HUES64 (cell line): ENCODE measurements at regions not wholly inside any gene's neighbourhood (a gene's known extent, or its start where the extent isn't known, plus 50 kb on each side); places are given as distances from the start of the nearest gene placed in this dataset.
"Not testable (repeated sequence)": the region's sequence is repeated elsewhere in the genome, so short reads cannot be mapped to it uniquely, and the experiment has no call there.

Source experiments
- H3K27ac ChIP-seq: 2 replicates; pipeline ENCODE4 v1.7.0; 2013; ENCODE audit warnings: low read depth, low read length, inconsistent platforms
- H3K27me3 ChIP-seq: 2 replicates; pipeline ENCODE4 v1.6.1; 2013; ENCODE audit warnings: mild to moderate bottlenecking, low read length; ENCODE audit not compliant: insufficient read depth
- H3K36me3 ChIP-seq: 2 replicates; pipeline ENCODE4 v1.6.1; 2013; ENCODE audit warnings: mild to moderate bottlenecking, low read length; ENCODE audit not compliant: insufficient read depth
- H3K4me1 ChIP-seq: 2 replicates; pipeline ENCODE4 v1.6.1; 2013; ENCODE audit warnings: mild to moderate bottlenecking, low read length, moderate library complexity; ENCODE audit not compliant: insufficient read depth
- H3K4me3 ChIP-seq: 2 replicates; pipeline ENCODE4 v1.5.1; 2013; ENCODE audit warnings: mild to moderate bottlenecking, low read length, moderate library complexity
- H3K9ac ChIP-seq: 2 replicates; pipeline ENCODE4 v1.6.1; 2013; ENCODE audit warnings: mild to moderate bottlenecking, low read depth, low read length
- H3K9me3 ChIP-seq: 2 replicates; pipeline ENCODE4 v1.6.1; 2013; ENCODE audit warnings: low read depth, low read length; ENCODE audit not compliant: insufficient read depth
- WGBS: fragments of 150-250, 120-280 bp; methylation state at CpG from one replicate; pipeline ENCODE4 v1.1.7; 2013; ENCODE audit warnings: missing lambda C conversion rate; 5-methylcytosine and 5-hydroxymethylcytosine counted together

DNA sequence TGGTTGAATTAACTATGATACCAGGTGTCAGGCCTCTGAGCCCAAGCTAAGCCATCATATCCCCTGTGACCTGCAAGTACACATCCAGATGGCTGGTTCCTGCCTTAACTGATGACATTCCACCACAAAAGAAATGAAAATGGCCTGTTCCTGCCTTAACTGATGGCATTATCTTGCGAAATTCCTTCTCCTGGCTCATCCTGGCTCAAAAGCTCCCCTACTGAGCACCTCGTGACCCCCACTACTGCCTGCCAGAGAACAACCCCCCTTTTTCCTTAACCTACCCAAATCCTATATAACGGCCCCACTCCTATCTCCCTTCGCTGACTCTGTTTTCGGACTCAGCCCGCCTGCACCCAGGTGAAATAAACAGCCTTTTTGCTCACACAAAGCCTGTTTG lies 1671.4 kb downstream of the C4orf33 start:
- H3K27me3 ChIP-seq, H3K4me1 ChIP-seq, H3K36me3 ChIP-seq, H3K4me3 ChIP-seq, H3K9me3 ChIP-seq, H3K9ac ChIP-seq: not testable (repeated sequence)
- WGBS: 82% methylated on average over 6 of the region's 6 CpGs
- H3K27ac ChIP-seq: peak overlapping the region; percentile 86

DNA sequence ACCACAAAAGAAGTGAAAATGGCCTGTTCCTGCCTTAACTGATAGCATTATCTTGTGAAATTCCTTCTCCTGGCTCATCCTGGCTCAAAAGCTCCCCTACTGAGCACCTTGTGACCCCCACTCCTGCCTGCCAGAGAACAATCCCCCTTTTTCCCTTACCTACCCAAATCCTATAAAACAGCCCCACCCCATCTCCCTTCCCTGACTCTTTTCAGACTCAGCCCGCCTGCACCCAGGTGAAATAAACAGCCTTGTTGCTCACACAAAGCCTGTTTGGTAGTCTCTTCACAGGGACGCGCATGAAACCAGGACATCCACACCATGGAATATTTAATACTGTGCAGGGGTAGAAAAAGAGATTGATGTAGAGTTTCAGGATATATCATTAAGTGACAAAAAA lies 1677.0 kb downstream of the C4orf33 start:
- WGBS: 26% methylated on average over 1 of the region's 3 CpGs
- H3K4me3 ChIP-seq, H3K4me1 ChIP-seq, H3K9me3 ChIP-seq, H3K36me3 ChIP-seq, H3K27me3 ChIP-seq: not testable (repeated sequence)
- H3K9ac ChIP-seq: peak overlapping the region; percentile 56; the same call in 1 of the 2 replicates
- peak overlapping the region; percentile 85 for H3K27ac ChIP-seq

DNA sequence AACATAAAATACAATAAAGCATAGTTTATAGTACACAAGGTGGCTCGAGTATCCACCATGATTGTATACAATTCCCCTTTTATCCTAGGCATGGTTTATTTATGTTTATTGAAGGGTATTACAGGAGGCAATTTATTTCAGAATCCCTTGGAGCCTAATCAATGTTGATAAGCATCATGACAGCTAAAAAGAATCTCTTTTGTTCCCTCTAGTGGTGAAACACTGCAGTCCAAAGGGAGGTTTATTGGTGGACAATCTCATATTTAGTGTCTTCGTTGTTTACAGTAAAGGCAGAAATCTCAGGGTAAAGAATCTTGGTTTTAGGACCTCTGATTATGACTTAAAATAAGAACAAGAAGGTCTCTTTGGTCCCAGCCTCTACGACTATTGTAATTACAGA lies 1712.5 kb downstream of the C4orf33 start:
- H3K4me3 ChIP-seq: no peak overlapping the region
- 85% methylated on average over 2 of the region's 3 CpGs for WGBS

DNA sequence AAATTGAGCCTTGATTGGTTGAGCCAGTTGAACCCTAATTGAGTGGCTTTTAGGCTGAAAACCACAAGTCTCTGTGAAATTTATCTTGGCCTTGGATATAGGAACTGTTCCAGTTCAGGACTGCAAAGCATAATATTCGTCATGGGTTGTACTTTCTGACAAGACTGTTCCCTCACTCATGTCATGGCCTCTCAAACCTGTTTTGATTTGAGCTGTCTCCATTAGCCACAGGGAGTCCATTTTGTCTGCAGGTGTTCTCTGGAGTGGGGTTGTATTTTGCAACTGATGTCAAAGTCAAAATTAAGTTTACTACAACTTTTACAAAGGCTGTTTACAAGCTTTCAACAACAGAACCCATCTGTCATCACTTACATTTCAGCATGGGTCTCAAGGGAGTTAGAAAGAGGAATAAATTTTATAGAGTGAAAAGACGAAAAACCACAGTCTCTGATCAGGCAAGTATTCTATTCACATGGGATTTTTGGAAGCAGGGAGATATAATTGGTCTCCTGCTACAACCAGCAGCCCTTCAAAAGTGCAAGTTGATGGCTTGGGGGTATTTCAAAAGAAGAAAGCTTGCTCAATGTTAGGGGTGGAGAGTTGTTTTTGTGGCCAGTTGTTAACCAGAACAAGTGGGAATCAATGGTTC lies 1716.3 kb downstream of the C4orf33 start:
- no peak overlapping the region for H3K27ac ChIP-seq
- no peaks in the 10 kb centered on the region for H3K36me3 ChIP-seq
- WGBS: 47% methylated on average over 2 of the region's 2 CpGs
- H3K9me3 ChIP-seq: no peaks in the 10 kb centered on the region
- no peak overlapping the region for H3K9ac ChIP-seq
- no peak overlapping the region for H3K4me3 ChIP-seq
- no peaks in the 10 kb centered on the region for H3K27me3 ChIP-seq
- H3K4me1 ChIP-seq: no peaks in the 10 kb centered on the region

More for the DNA sequence above, 1712.5 kb downstream of the C4orf33 start:
- Histone ChIP-seq H3K4me1 (no peaks in the 10 kb centered on the region), H3K9me3 (no peaks in the 10 kb centered on the region), H3K27me3 (no peaks in the 10 kb centered on the region), H3K9ac (no peak overlapping the region), H3K27ac (no peak overlapping the region), H3K36me3 (no peaks in the 10 kb centered on the region)

DNA sequence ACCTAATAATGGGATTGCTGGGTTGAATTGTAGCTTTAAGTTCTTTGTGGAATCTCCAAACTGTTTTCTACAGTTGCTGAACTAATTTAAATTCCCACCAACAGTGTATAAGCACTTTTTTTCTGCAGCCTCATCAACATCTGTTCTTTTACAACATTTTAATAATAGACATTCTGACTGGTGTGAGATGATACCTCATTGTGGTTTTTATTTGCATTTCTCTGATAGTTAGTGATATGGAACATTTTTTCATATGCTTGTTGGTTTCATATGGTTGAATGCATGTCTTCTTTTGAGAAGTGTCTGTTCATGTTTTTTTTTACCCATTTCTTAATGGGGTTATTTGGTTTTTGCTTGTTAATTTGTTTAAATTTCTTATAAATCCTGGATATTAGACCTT lies 1718.9 kb downstream of the C4orf33 start:
- Histone ChIP-seq H3K9me3 (no peaks in the 10 kb centered on the region), H3K4me3 (no peak overlapping the region), H3K9ac (no peak overlapping the region), H3K27me3 (no peaks in the 10 kb centered on the region), H3K4me1 (no peaks in the 10 kb centered on the region), H3K36me3 (no peaks in the 10 kb centered on the region), H3K27ac (no peak overlapping the region)

DNA sequence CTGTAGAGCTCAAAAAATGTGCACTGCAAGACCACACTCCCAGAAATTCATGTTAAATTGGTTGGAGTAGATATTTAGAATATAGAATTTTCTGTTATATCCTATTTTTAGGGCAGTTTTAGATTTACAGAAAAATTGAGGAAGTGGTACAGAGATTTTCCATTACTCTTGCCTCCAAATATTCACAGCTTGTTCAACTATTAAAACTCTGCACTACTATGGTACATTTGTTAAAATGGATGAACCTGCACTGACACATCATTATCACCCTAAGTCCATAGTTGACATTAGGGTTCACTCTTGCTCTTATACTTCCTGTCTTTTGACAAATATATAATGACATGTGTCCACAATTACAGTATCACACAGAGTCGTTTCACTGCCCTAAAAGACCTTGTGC lies 1724.5 kb downstream of the C4orf33 start:
- Histone ChIP-seq H3K4me1 (no peaks in the 10 kb centered on the region), H3K36me3 (no peaks in the 10 kb centered on the region), H3K27ac (no peak overlapping the region), H3K9me3 (no peaks in the 10 kb centered on the region), H3K27me3 (no peaks in the 10 kb centered on the region), H3K9ac (no peak overlapping the region), H3K4me3 (no peak overlapping the region)
- WGBS: 82% methylated on average over 1 of the region's 1 CpG

DNA sequence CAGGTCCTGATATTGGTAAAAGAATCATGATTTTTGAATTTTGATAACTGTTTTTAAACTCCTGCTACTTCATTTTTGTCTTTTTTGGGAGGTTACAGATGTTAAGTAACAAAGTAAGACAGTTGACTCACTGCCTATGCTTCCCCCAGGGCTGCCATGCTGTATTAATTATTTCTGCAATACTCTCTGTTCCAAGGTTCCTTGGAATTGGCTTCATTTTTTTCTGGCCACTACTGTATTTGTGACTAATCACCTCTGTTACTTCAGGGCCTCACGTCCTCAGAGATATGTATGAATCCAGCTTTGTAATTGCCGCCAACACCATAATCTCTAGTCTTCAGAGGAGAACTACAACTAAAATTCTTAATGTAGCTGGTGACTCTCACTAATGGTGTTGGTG lies 1729.3 kb downstream of the C4orf33 start:
- Histone ChIP-seq H3K27ac (no peak overlapping the region), H3K36me3 (no peaks in the 10 kb centered on the region), H3K27me3 (no peaks in the 10 kb centered on the region), H3K4me1 (no peaks in the 10 kb centered on the region), H3K9ac (no peak overlapping the region), H3K9me3 (no peaks in the 10 kb centered on the region), H3K4me3 (no peak overlapping the region)
- 73% methylated on average over 2 of the region's 2 CpGs for WGBS

DNA sequence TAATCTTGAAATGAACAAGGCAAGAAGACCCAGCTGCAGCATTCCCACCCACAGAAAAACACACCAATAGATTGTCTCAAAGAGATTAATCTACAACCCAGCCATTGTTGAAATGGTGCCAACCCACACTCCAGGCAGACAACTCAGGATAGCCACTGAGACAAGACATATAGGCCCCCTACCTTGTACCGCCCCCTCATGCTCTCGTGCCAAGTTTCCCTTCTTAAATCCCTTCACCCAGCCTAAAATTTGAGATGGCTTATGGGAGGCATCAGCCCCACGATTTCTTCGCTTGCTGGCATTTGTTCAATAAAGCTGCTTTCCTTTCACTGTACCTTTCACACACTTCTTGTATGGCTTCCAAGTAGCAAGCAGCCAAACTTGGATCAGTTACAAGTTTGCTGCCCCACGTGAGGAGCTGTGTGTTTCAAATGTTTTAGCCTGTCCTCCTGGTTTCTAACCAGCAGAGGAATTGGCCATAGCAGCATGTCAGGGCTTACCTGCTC lies 1754.1 kb downstream of the C4orf33 start:
- 93% methylated on average over 5 of the region's 5 CpGs for WGBS
- H3K4me1 ChIP-seq: no peaks in the 10 kb centered on the region
- H3K27me3 ChIP-seq: no peaks in the 10 kb centered on the region
- H3K4me3 ChIP-seq: no peak overlapping the region
- H3K27ac ChIP-seq: no peak overlapping the region
- no peaks in the 10 kb centered on the region for H3K9me3 ChIP-seq
- no peak overlapping the region for H3K9ac ChIP-seq
- no peaks in the 10 kb centered on the region for H3K36me3 ChIP-seq

DNA sequence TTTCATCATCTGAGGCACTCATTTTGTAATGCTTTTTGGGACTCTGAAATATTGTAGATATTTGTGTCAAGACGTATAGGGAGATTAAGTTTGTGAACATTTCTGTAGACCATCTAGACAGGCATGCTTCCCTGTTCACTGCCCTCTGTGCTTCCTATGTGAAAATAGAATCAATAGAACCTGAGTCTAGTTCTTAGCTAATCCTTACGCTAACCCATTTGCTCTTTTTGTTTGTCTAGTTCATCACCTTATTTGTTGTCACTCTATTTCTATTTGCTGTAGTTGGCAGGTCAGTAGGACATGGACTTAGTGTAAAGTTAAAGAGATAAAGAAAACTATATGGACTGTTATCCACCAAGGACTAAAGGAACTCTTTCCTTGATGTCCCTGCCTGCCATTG lies 1755.2 kb downstream of the C4orf33 start:
- WGBS: 96% methylated on average over 1 of the region's 2 CpGs
- H3K9me3 ChIP-seq: no peaks in the 10 kb centered on the region

DNA sequence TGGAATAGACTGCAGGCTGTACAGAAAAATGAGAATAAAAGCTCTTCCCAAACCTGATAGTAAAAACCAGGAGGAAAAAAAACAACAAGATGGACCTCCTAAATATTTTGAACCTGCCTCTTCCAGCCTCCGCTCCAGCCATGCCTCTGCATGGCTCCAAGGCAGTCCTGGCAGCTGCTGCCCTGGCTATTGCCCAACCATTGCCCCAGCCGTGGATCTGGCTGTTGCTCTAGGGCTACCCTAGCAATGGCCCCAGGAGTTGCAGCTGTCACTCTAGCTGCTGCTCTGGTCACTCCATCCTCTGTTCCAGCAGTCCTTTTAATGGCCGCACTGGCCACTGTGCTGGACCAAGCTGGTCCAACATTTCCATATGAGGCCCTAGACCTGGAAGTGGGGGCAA lies 1756.0 kb downstream of the C4orf33 start:
- H3K4me1 ChIP-seq: no peaks in the 10 kb centered on the region
- no peak overlapping the region for H3K4me3 ChIP-seq
- no peaks in the 10 kb centered on the region for H3K9me3 ChIP-seq
- H3K36me3 ChIP-seq: no peaks in the 10 kb centered on the region
- no peak overlapping the region for H3K27ac ChIP-seq
- no peak overlapping the region for H3K9ac ChIP-seq
- 98% methylated on average over 3 of the region's 3 CpGs for WGBS
- H3K27me3 ChIP-seq: no peaks in the 10 kb centered on the region

More for the DNA sequence above, 1755.2 kb downstream of the C4orf33 start:
- Histone ChIP-seq H3K27me3 (no peaks in the 10 kb centered on the region), H3K9ac (no peak overlapping the region), H3K36me3 (no peaks in the 10 kb centered on the region), H3K4me1 (no peaks in the 10 kb centered on the region), H3K4me3 (no peak overlapping the region), H3K27ac (no peak overlapping the region)

DNA sequence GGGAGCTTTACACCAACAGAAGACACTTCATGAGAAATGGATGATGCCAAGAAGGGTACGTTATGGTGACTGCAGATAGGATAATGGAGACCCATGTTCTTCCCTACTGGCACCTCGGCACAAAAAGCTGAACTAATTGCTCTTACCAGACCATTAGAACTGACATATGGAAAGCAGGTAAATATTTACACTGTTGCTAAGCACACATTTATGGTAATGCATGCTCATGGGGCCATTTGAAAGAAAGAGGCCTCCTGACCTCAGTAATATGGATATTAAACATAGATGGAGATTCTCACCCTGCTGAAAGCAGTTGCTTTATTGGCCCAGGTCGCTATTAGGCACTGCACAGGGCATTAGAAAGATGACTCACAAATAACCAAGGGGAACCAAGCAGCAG lies 1759.6 kb downstream of the C4orf33 start:
- Histone ChIP-seq H3K4me1 (no peaks in the 10 kb centered on the region), H3K9me3 (no peaks in the 10 kb centered on the region), H3K4me3 (no peak overlapping the region), H3K9ac (no peak overlapping the region), H3K36me3 (no peaks in the 10 kb centered on the region), H3K27ac (no peak overlapping the region), H3K27me3 (no peaks in the 10 kb centered on the region)
- WGBS: 97% methylated on average over 3 of the region's 3 CpGs

DNA sequence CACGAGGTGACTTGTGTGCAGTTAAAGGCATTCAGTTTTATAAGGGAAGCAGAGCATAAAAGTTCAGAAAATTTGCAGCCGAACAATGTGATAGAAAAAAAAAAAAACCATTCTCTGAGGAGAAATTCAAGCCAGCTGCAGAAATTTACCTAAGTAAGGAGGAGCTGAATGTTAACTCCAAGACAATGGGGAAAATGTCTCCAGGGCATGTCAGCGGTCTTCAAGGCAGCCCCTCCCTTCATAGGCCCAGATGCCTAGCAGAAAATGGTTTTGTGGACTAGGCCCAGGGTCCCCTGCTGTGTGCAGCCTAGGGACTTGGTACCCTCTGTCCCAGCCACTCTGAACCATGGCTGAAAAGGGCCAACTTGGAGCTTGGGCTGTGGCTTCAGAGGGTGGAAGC lies 1764.0 kb downstream of the C4orf33 start:
- Histone ChIP-seq H3K4me1 (no peaks in the 10 kb centered on the region), H3K9ac (no peak overlapping the region), H3K9me3 (no peaks in the 10 kb centered on the region), H3K27me3 (no peaks in the 10 kb centered on the region), H3K4me3 (no peak overlapping the region), H3K27ac (no peak overlapping the region), H3K36me3 (no peaks in the 10 kb centered on the region)
- WGBS: 87% methylated on average over 3 of the region's 3 CpGs
